ENCODE measurements at regions not wholly inside any gene's neighbourhood (a gene's known extent, or its start where the extent isn't known, plus 50 kb on each side); places are given as distances from the start of the nearest gene placed in this dataset.

DNA sequence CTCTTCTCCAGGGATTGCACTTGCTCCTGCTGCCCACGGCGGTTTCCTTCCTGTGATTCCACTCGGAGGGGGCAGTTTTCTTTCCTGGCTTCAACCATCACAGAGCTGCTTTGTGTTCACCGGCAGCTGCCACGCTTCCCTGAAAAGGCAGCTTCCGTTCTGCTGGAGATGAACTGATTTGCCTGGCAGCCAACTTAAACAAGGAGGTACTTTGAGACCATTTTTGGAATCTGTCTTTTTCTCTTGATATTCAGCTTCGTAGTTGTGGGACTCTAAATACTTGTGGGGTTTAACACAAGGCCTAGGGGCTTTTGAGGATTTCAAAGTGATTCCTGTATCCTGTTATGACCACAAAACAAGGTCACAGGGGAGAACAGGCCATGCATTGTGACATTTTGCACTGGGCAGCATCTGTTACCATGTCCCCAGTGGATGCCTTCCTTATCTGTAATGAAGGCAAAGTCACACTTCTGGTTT, 192.0 kb downstream of the MTRR start:
- Histone ChIP-seq H3K27me3 (no peaks in the 10 kb centered on the region), H3K4me1 (no peaks in the 10 kb centered on the region), H3K36me3 (no peaks in the 10 kb centered on the region), H3K27ac (no peak overlapping the region), H3K9me3 (no peaks in the 10 kb centered on the region), H3K4me3 (no peak overlapping the region)
- 51 to 81% methylated on average over 7 of the region's 7 CpGs for WGBS, 2 donors
- no peak for DNase-seq
- intact Hi-C loops (cut with DNase I) = no loop called here
- TF ChIP-seq POLR2AphosphoS5 (IDR thresholded peaks at IDR 0.05) (no peak), POLR2A (IDR thresholded peaks at IDR 0.05) (no peak), EP300 (IDR thresholded peaks at IDR 0.05) (no peak)
- TF ChIP-seq, protein P1, sequence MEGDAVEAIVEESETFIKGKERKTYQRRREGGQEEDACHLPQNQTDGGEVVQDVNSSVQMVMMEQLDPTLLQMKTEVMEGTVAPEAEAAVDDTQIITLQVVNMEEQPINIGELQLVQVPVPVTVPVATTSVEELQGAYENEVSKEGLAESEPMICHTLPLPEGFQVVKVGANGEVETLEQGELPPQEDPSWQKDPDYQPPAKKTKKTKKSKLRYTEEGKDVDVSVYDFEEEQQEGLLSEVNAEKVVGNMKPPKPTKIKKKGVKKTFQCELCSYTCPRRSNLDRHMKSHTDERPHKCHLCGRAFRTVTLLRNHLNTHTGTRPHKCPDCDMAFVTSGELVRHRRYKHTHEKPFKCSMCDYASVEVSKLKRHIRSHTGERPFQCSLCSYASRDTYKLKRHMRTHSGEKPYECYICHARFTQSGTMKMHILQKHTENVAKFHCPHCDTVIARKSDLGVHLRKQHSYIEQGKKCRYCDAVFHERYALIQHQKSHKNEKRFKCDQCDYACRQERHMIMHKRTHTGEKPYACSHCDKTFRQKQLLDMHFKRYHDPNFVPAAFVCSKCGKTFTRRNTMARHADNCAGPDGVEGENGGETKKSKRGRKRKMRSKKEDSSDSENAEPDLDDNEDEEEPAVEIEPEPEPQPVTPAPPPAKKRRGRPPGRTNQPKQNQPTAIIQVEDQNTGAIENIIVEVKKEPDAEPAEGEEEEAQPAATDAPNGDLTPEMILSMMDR (IDR thresholded peaks at IDR 0.05) = no peak

DNA sequence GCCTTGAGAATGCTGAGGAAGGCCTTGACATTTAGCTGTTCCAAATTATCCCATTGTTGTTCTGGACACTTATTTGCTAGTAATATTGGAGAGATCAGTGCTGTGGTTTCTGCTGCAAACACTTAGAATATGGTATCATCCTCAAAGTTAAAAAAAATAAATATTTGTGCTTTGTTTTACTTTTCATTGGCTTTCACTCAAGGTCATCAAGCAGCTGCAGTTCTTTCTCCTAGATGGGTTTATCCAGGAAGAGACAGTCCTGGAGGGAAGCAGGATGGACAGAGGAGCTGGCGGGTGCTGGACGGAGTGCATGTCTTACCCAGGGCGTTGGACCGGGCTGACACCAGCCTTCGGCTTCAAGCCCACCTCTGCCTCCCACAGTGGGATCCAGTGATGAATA, 193.6 kb downstream of the MTRR start:
- H3K27ac ChIP-seq = no peak overlapping the region
- no peaks in the 10 kb centered on the region for H3K36me3 ChIP-seq
- H3K4me3 ChIP-seq = no peak overlapping the region
- TF ChIP-seq EP300 (IDR thresholded peaks at IDR 0.05) (no peak), POLR2A (IDR thresholded peaks at IDR 0.05) (no peak), POLR2AphosphoS5 (IDR thresholded peaks at IDR 0.05) (no peak)
- TF ChIP-seq, protein P1 (IDR thresholded peaks at IDR 0.05) = no peak
- H3K27me3 ChIP-seq = no peaks in the 10 kb centered on the region
- no peaks in the 10 kb centered on the region for H3K4me1 ChIP-seq
- no peaks in the 10 kb centered on the region for H3K9me3 ChIP-seq
- no peak for DNase-seq
- 85 to 91% methylated on average over 5 of the region's 5 CpGs for WGBS, 2 donors
- intact Hi-C loops (cut with DNase I) = no loop called here

DNA sequence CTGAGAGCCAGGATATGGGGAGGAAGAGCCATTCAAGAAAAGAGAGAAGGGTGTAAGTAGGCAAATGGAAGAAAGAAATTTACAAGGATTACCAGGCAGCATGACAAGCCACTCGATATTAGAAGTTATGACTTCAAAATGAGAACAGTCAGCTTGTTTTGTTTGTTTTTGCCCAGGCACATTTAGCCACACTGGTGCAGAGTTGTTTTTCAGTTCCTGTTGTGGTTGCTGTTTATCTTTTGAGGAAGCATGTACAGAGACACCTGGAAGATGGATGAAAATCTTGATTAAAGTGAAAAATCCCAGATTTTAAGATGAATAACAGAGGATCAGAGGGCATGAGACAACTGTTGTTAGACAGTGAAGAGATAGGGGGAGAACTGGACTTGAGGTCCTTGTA, 199.1 kb downstream of the MTRR start:
- H3K4me3 ChIP-seq = no peak overlapping the region
- no peak for DNase-seq
- WGBS, 2 donors = 50 to 67% methylated on average over 1 of the region's 1 CpG

DNA sequence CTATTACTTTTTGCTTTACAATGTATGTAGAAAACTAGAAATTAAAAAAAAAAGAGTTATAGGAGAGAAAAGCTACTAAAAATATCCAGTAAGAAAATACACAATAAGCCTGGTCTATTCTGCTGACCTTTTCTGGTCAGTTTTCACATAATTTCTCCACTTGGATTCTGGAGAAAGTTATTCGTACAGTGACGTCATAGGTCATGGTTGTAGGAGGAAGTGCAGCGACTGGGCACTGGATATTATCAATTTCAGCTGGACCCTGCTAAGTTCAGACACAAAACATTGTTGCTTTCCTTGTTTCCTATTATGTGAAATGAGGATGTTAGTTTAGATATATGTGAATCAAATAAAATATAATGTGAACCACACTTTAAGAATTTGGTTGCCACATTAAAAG, 201.2 kb downstream of the MTRR start:
- intact Hi-C loops (cut with DNase I) = no loop called here
- DNase-seq = no peak
- H3K27ac ChIP-seq = no peak overlapping the region
- no peaks in the 10 kb centered on the region for H3K9me3 ChIP-seq
- WGBS, 2 donors = 59 to 83% methylated on average over 3 of the region's 3 CpGs
- no peaks in the 10 kb centered on the region for H3K36me3 ChIP-seq
- H3K4me3 ChIP-seq = no peak overlapping the region
- no peaks in the 10 kb centered on the region for H3K27me3 ChIP-seq
- TF ChIP-seq POLR2AphosphoS5 (IDR thresholded peaks at IDR 0.05) = no peak
- TF ChIP-seq, protein P1 (IDR thresholded peaks at IDR 0.05) = no peak
- TF ChIP-seq POLR2A (IDR thresholded peaks at IDR 0.05) = no peak
- TF ChIP-seq EP300 (IDR thresholded peaks at IDR 0.05) = no peak
- no peaks in the 10 kb centered on the region for H3K4me1 ChIP-seq

More for the DNA sequence above, 199.1 kb downstream of the MTRR start:
- intact Hi-C loops (cut with DNase I) = no loop called here
- TF ChIP-seq POLR2AphosphoS5 (IDR thresholded peaks at IDR 0.05) = no peak
- TF ChIP-seq, protein P1 (IDR thresholded peaks at IDR 0.05) = no peak
- no peak for TF ChIP-seq EP300 (IDR thresholded peaks at IDR 0.05)
- TF ChIP-seq POLR2A (IDR thresholded peaks at IDR 0.05) = no peak
- Histone ChIP-seq H3K27me3 (no peaks in the 10 kb centered on the region), H3K4me1 (no peaks in the 10 kb centered on the region), H3K36me3 (no peaks in the 10 kb centered on the region), H3K9me3 (no peaks in the 10 kb centered on the region), H3K27ac (no peak overlapping the region)

DNA sequence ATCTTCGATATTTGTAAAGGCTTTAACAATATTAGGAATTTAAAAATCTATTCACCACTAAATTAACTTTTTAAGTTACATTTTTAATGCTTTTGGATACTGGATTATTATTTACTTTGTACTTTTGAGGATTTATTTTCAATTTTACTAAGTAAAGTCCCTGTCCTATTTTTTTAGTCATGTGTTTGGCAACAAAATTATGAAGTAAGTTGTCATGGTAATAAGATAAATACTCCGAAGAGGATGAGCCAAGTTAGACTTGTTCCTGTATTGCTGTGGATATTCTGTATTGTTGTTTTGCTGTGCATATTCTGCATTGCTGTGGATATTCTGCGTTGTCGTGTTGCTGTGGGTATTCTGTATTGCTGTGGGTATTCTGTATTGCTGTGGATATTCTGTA, 210.1 kb downstream of the MTRR start:
- Histone ChIP-seq H3K4me3 (no peak overlapping the region), H3K27ac (no peak overlapping the region), H3K36me3 (no peaks in the 10 kb centered on the region), H3K9me3 (no peaks in the 10 kb centered on the region), H3K4me1 (no peaks in the 10 kb centered on the region), H3K27me3 (no peaks in the 10 kb centered on the region)
- TF ChIP-seq POLR2A (IDR thresholded peaks at IDR 0.05) (no peak), POLR2AphosphoS5 (IDR thresholded peaks at IDR 0.05) (no peak), EP300 (IDR thresholded peaks at IDR 0.05) (no peak)
- TF ChIP-seq, protein P1 (IDR thresholded peaks at IDR 0.05) = no peak
- intact Hi-C loops (cut with DNase I) = no loop called here
- DNase-seq = no peak
- 77 to 78% methylated on average over 4 of the region's 4 CpGs for WGBS, 2 donors
